Body of pancreas (tissue), 4 donors: ENCODE measurements at regions not wholly inside any gene's neighbourhood (a gene's known extent, or its start where the extent isn't known, plus 50 kb on each side); places are given as distances from the start of the nearest gene placed in this dataset.

Experiments used
- CTCF ChIP-seq, 7 experiments: fragments of 450-650 bp in 4 of 7; fragments of 200-600 bp in 3 of 7; sonication (generic) in 3 of 7; IDR thresholded peaks; one replicate each; pipeline ENCODE4 v1.5.1; 2016 to 2019; ENCODE audit warnings: antibody characterized with exemption in 7 of 7
- POLR2A ChIP-seq, 3 donors: fragments of 450-650 bp; IDR thresholded peaks; one replicate each; pipeline ENCODE4 v1.6.1; 2016; ENCODE audit warnings: antibody characterized with exemption in 3 of 3, mild to moderate bottlenecking in 2 of 3

DNA sequence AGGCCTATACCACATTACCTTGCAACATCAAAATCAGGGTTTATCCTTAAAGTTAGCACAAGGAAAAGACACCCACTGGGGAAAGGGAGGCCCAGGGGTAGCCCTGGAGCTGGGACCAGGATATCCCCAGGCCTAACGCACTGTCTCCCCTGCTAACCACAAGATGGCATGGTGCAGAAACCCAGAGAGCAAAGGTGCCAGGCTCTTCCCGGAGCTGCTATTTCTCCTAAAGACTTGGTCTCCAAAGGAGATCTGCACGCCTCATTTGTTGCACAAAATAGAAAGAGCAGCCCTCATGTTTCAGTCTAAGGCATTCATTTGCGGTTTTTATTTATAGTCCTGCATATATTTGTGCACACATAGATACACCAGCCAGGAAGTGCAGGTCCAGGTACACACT is 408.6 kb downstream of the SOX9 start:
- no peak for TF ChIP-seq POLR2A (IDR thresholded peaks at IDR 0.05)
- peak in 2 of 7 experiments; percentile 8 to 27 for TF ChIP-seq CTCF (IDR thresholded peaks at IDR 0.05)
